HCT116 (cell line): ENCODE measurements at regions not wholly inside any gene's neighbourhood (a gene's known extent, or its start where the extent isn't known, plus 50 kb on each side); places are given as distances from the start of the nearest gene placed in this dataset.

Source experiments
- ATAC-seq: fragments of 200-7000 bp; cut with Tn5 transposase; 2 replicates; pipeline ENCODE4 v1.9.1; 2020; ENCODE audit warnings: mild to moderate bottlenecking, moderate library complexity
- BruUV-seq: library from RNA; stranded (reverse); fragments of 400-500 nt; replicated peaks from 2 replicates; lab custom pipeline; 2021; lab: Mats Ljungman, UMichigan
- CTCF ChIA-PET: fragments of 300-600 bp; sonication (Branson Sonifier 250); formaldehyde crosslinking; loops from one replicate; lab custom pipeline; 2021; ENCODE audit warnings: antibody characterized with exemption; lab: Charles Lee
- POLR2A ChIA-PET: fragments of 300-600, 350-600 bp; sonication (Branson Sonifier 250); formaldehyde crosslinking; loops from one replicate; lab custom pipeline; 2021; ENCODE audit warnings: antibody characterized with exemption; lab: Charles Lee
- RAD21 ChIA-PET, 2 experiments: fragments of 300-600 bp; sonication (Branson Sonifier 250); formaldehyde crosslinking; loops; one replicate each; lab custom pipeline; 2023; ENCODE audit warnings: low total read pairs in 2 of 2; ENCODE audit not compliant: uncharacterized antibody in 2 of 2, unreplicated experiment in 2 of 2, low non-redundant PET in 1 of 2; lab: Charles Lee
- DNase-seq: peaks from one replicate; pipeline ENCODE4 v3.0.0-alpha.2; 2010; ENCODE audit warnings: low read depth, low spot score
- H2AFZ ChIP-seq: fragments of 200-600 bp; shearing (Covaris generic), sonication (generic); 2 replicates; pipeline ENCODE4 v1.6.1; 2017; ENCODE audit warnings: low read depth, mixed run types, mixed read lengths, antibody characterized with exemption, low read length; ENCODE audit not compliant: poor library complexity, severe bottlenecking
- H3K27ac ChIP-seq: 2 replicates; pipeline ENCODE4 v1.5.1; 2012; ENCODE audit warnings: low read depth, low read length
- H3K27me3 ChIP-seq: fragments of 200-600 bp; sonication (generic); 2 replicates; pipeline ENCODE4 v1.6.1; 2016; ENCODE audit warnings: mixed run types, low read length, mixed read lengths; ENCODE audit not compliant: insufficient read depth
- H3K36me3 ChIP-seq, 2 experiments: fragments of 200-500 bp in 1 of 2; fragments of 200-600 bp in 1 of 2; sonication (Bioruptor generic) in 1 of 2; sonication (generic) in 1 of 2; 2 replicates each; pipeline versions ENCODE4 v1.5.1 to v1.6.1; 2014 to 2016; ENCODE audit warnings: low read length in 2 of 2, inconsistent platforms in 1 of 2, mixed read lengths in 1 of 2, mixed run types in 1 of 2; ENCODE audit not compliant: insufficient read depth in 2 of 2, control insufficient read depth in 1 of 2
- H3K4me1 ChIP-seq, 2 experiments: fragments of 200-600 bp in 1 of 2; sonication (generic) in 1 of 2; 2 replicates each; pipeline versions ENCODE4 v1.5.1 to v1.6.1; 2012 to 2017; ENCODE audit warnings: low read length in 2 of 2, inconsistent platforms in 1 of 2, mild to moderate bottlenecking in 1 of 2, mixed read lengths in 1 of 2, mixed run types in 1 of 2, moderate library complexity in 1 of 2; ENCODE audit not compliant: insufficient read depth in 2 of 2, control insufficient read depth in 1 of 2
- H3K4me2 ChIP-seq: fragments of 200-600 bp; sonication (generic); 2 replicates; pipeline ENCODE4 v1.6.1; 2017; ENCODE audit warnings: mixed run types, low read length, mixed read lengths
- H3K4me3 ChIP-seq, 2 experiments: fragments of 200-600 bp in 1 of 2; sonication (generic) in 1 of 2; replicated peaks in 1 of 2; 2 replicates each; pipeline ENCODE4 v1.5.1; 2011 to 2016; ENCODE audit warnings: low read length in 2 of 2, control low read depth in 1 of 2, low read depth in 1 of 2, mild to moderate bottlenecking in 1 of 2, mixed read lengths in 1 of 2, mixed run types in 1 of 2
- H3K79me2 ChIP-seq: fragments of 200-600 bp; sonication (generic); 2 replicates; pipeline ENCODE4 v1.6.1; 2017; ENCODE audit warnings: mild to moderate bottlenecking, mixed run types, low read length, moderate library complexity, mixed read lengths; ENCODE audit not compliant: insufficient read depth
- H3K9ac ChIP-seq: fragments of 200-600 bp; sonication (generic); 2 replicates; pipeline ENCODE4 v1.6.1; 2016; ENCODE audit warnings: low read length, mixed read lengths
- H3K9me2 ChIP-seq: fragments of 200-600 bp; sonication (generic), shearing (Covaris generic); 2 replicates; pipeline ENCODE4 v1.6.1; 2017; ENCODE audit warnings: mixed run types, mild to moderate bottlenecking, moderate library complexity; ENCODE audit not compliant: insufficient read depth
- H3K9me3 ChIP-seq, 2 experiments: fragments of 200-500 bp in 1 of 2; fragments of 200-600 bp in 1 of 2; sonication (Bioruptor generic) in 1 of 2; sonication (generic) in 1 of 2; 2 replicates each; pipeline ENCODE4 v1.6.1; 2014 to 2017; ENCODE audit warnings: low read length in 2 of 2, mixed read lengths in 2 of 2, inconsistent platforms in 1 of 2, low read depth in 1 of 2, mild to moderate bottlenecking in 1 of 2, mixed run types in 1 of 2, moderate library complexity in 1 of 2; ENCODE audit not compliant: control insufficient read depth in 1 of 2, insufficient read depth in 1 of 2
- H4K20me1 ChIP-seq: fragments of 200-600 bp; sonication (generic), shearing (Covaris generic); 2 replicates; pipeline ENCODE4 v1.6.1; 2017; ENCODE audit warnings: mixed run types, mild to moderate bottlenecking, moderate library complexity; ENCODE audit not compliant: insufficient read depth
- CBX3 ChIP-seq: IDR thresholded peaks from 2 replicates; pipeline ENCODE4 v1.6.1; 2012; ENCODE audit warnings: low read depth
- EGR1 ChIP-seq: IDR thresholded peaks from 2 replicates; pipeline ENCODE4 v1.6.1; 2012; ENCODE audit warnings: low read depth
- EZH2 ChIP-seq: fragments of 200-600 bp; sonication (generic); IDR thresholded peaks from 2 replicates; pipeline ENCODE4 v1.6.1; 2017; ENCODE audit warnings: antibody characterized with exemption, mixed run types
- EZH2phosphoT487 ChIP-seq: fragments of 200-600 bp; IDR thresholded peaks from 2 replicates; pipeline ENCODE4 v1.6.1; 2018; ENCODE audit warnings: antibody characterized with exemption, borderline replicate concordance
- FOSL1 ChIP-seq: IDR thresholded peaks from 2 replicates; pipeline ENCODE4 v1.6.1; 2012; ENCODE audit warnings: low read depth
- JUND ChIP-seq: IDR thresholded peaks from 2 replicates; pipeline ENCODE4 v1.6.1; 2012
- MAX ChIP-seq: IDR thresholded peaks from 2 replicates; pipeline ENCODE4 v1.6.1; 2012
- POLR2A ChIP-seq: IDR thresholded peaks from 2 replicates; pipeline ENCODE4 v1.7.0; 2011; ENCODE audit warnings: borderline replicate concordance; ENCODE audit not compliant: insufficient read depth, insufficient read length; ENCODE audit errors: extremely low read depth
- RAD21 ChIP-seq: IDR thresholded peaks from 2 replicates; pipeline ENCODE4 v1.6.1; 2012; ENCODE audit warnings: low read depth, mild to moderate bottlenecking
- REST ChIP-seq: IDR thresholded peaks from 2 replicates; pipeline ENCODE4 v1.6.1; 2012; ENCODE audit warnings: low read depth
- ZBTB33 ChIP-seq: IDR thresholded peaks from 2 replicates; pipeline ENCODE4 v1.6.1; 2011; ENCODE audit warnings: mild to moderate bottlenecking, low read length, moderate library complexity; ENCODE audit not compliant: insufficient replicate concordance; ENCODE audit errors: extremely low read depth
- intact Hi-C: fragments of 100-400 bp; cut with micrococcal nuclease; formaldehyde crosslinking; loops from 2 replicates; pipeline ENCODE4 v1.10.0; 2022

- Histone ChIP-seq H3K4me3 (no peak overlapping the region), H2AFZ (no peak overlapping the region), H3K4me2 (no peak overlapping the region), H3K9ac (no peak overlapping the region), H3K4me1 (no peaks in the 10 kb centered on the region), H3K27ac (no peak overlapping the region), H3K9me2 (no peaks in the 10 kb centered on the region), H3K79me2 (no peaks in the 10 kb centered on the region), H3K27me3 (peaks cover 45% of the 10 kb centered on the region), H3K9me3 (no peaks in the 10 kb centered on the region), H3K36me3 (no peaks in the 10 kb centered on the region), H4K20me1 (no peaks in the 10 kb centered on the region)
- BruUV-seq, result no TSS peak
- ChIA-PET CTCF (no interaction called here), RAD21 (no interaction called here), POLR2A (no interaction called here)
- intact Hi-C loops, result no loop called here
- DNase-seq, result no peak
- ATAC-seq, result no peak
- TF ChIP-seq RAD21 (no peak), JUND (no peak), POLR2A (no peak)
Observed at GRCh38 chr6:88443554-88443953, 277.4 kb upstream of the CNR1 start.

- POLR2A ChIA-PET, result no interaction called here
Observed at GRCh38 chr6:88442737-88443136, 276.6 kb upstream of the CNR1 start.

More at GRCh38 chr6:88442737-88443136, 276.6 kb upstream of the CNR1 start:
- Histone ChIP-seq H3K4me1 (no peaks in the 10 kb centered on the region), H3K27me3 (peaks cover 45% of the 10 kb centered on the region), H3K9me3 (no peaks in the 10 kb centered on the region), H3K4me2 (no peak overlapping the region), H3K36me3 (no peaks in the 10 kb centered on the region), H3K4me3 (no peak overlapping the region), H3K27ac (no peak overlapping the region), H3K79me2 (no peaks in the 10 kb centered on the region), H4K20me1 (no peaks in the 10 kb centered on the region), H2AFZ (no peak overlapping the region), H3K9me2 (no peaks in the 10 kb centered on the region), H3K9ac (no peak overlapping the region)
- ChIA-PET RAD21 (no interaction called here), CTCF (no interaction called here)
- ATAC-seq (no peak), DNase-seq (no peak)
- BruUV-seq, result no TSS peak
- TF ChIP-seq FOSL1, result no peak
- TF ChIP-seq REST, result no peak
- no peak for TF ChIP-seq EZH2phosphoT487
- no peak for TF ChIP-seq POLR2A
- TF ChIP-seq ZBTB33, result no peak
- no peak for TF ChIP-seq CBX3
- no peak for TF ChIP-seq EZH2
- no peak for TF ChIP-seq MAX
- no peak for TF ChIP-seq EGR1
- intact Hi-C loops, result no loop called here
